Mesendoderm (in vitro differentiated cells): ENCODE measurements at regions not wholly inside any gene's neighbourhood (a gene's known extent, or its start where the extent isn't known, plus 50 kb on each side); places are given as distances from the start of the nearest gene placed in this dataset.

ENCODE experiments used
- DNase-seq: peaks from one replicate; pipeline ENCODE4 v3.0.0; 2013
- H2AK5ac ChIP-seq: 2 replicates; pipeline ENCODE4 v1.6.1; 2013; ENCODE audit warnings: low read length, inconsistent platforms
- H2BK120ac ChIP-seq: 2 replicates; pipeline ENCODE4 v1.6.1; 2013; ENCODE audit warnings: low read depth, mild to moderate bottlenecking, low read length, moderate library complexity, mixed read lengths
- H2BK15ac ChIP-seq: replicated peaks from 2 replicates; pipeline ENCODE4 v1.6.1; 2013; ENCODE audit warnings: low read depth, mild to moderate bottlenecking, moderate library complexity
- H2BK5ac ChIP-seq: 2 replicates; pipeline ENCODE4 v1.6.1; 2013; ENCODE audit warnings: low read length, inconsistent platforms
- H3K18ac ChIP-seq: 2 replicates; pipeline ENCODE4 v1.6.1; 2013; ENCODE audit warnings: mild to moderate bottlenecking, low read length, mixed read lengths
- H3K23ac ChIP-seq: one replicate; pipeline ENCODE4 v1.6.1; 2013; ENCODE audit warnings: low read length
- H3K27ac ChIP-seq: 2 replicates; pipeline ENCODE4 v1.5.1; 2013; ENCODE audit warnings: low read depth, mild to moderate bottlenecking, inconsistent platforms, low read length, moderate library complexity
- H3K27me3 ChIP-seq: 2 replicates; pipeline ENCODE4 v1.6.1; 2013; ENCODE audit warnings: low read length, control low read depth, mild to moderate bottlenecking, inconsistent platforms; ENCODE audit not compliant: insufficient read depth, poor library complexity
- H3K36me3 ChIP-seq: 2 replicates; pipeline ENCODE4 v1.6.1; 2013; ENCODE audit warnings: low read length, inconsistent platforms; ENCODE audit not compliant: control insufficient read depth, insufficient read depth
- H3K4ac ChIP-seq: one replicate; pipeline ENCODE4 v1.6.1; 2013; ENCODE audit warnings: low read depth, mild to moderate bottlenecking, low read length, moderate library complexity
- H3K4me1 ChIP-seq: 2 replicates; pipeline ENCODE4 v1.6.1; 2013; ENCODE audit warnings: low read depth, low read length, inconsistent platforms; ENCODE audit not compliant: control insufficient read depth
- H3K4me2 ChIP-seq: 2 replicates; pipeline ENCODE4 v1.6.1; 2013; ENCODE audit warnings: low read length
- H3K4me3 ChIP-seq: 2 replicates; pipeline ENCODE4 v1.5.1; 2013; ENCODE audit warnings: mild to moderate bottlenecking, low read length
- H3K56ac ChIP-seq: one replicate; pipeline ENCODE4 v1.6.1; 2013; ENCODE audit warnings: low read length
- H3K79me1 ChIP-seq: 2 replicates; pipeline ENCODE4 v1.6.1; 2013; ENCODE audit warnings: low read length, inconsistent platforms
- H3K79me2 ChIP-seq: 2 replicates; pipeline ENCODE4 v1.6.1; 2013; ENCODE audit warnings: mild to moderate bottlenecking, low read length; ENCODE audit not compliant: control insufficient read depth, insufficient read depth
- H3K9ac ChIP-seq: 2 replicates; pipeline ENCODE4 v1.6.1; 2013; ENCODE audit warnings: low read length, inconsistent platforms
- H4K5ac ChIP-seq: one replicate; pipeline ENCODE4 v1.6.1; 2013; ENCODE audit warnings: low read length
- H4K8ac ChIP-seq: one replicate; pipeline ENCODE4 v1.6.1; 2013; ENCODE audit warnings: low read depth, mild to moderate bottlenecking, control low read depth, low read length, moderate library complexity
- WGBS: extraction: QIAGEN DNeasy Blood & Tissue Kit; methylation state at CpG from one replicate; pipeline ENCODE4 v1.1.7; 2013; ENCODE audit warnings: low lambda C conversion rate, missing lambda C conversion rate; ENCODE audit not compliant: insufficient coverage; ENCODE audit errors: extremely low coverage; 5-methylcytosine and 5-hydroxymethylcytosine counted together

DNA sequence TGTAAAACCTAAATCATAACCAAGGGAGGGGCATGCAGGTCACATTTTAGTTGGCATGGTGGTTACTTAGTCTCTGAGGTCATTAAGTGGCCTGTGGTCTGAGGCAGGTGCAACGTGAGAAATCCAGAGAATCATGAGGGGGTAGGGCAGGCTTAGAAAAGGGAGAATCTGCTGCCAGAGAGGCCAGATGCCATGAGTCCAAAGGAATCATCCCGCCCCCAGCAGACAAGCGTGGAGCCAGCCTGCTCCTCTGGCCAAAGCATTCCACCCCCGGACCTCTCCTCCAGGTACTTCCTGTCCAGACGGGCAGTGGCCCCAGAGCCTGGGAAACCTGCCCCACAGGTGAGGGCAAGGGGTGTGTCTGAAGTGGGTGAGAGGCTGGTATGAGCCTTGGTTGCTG, 196.4 kb upstream of the ZNF32 start:
- Histone ChIP-seq H3K4me3 (no peak overlapping the region), H3K56ac (no peak overlapping the region), H3K27ac (no peak overlapping the region), H3K79me2 (no peaks in the 10 kb centered on the region), H3K36me3 (no peaks in the 10 kb centered on the region), H3K23ac (no peak overlapping the region), H2BK120ac (no peak overlapping the region), H3K79me1 (no peaks in the 10 kb centered on the region), H3K4me1 (no peaks in the 10 kb centered on the region), H2AK5ac (no peak overlapping the region), H2BK15ac (no peak overlapping the region), H3K27me3 (no peaks in the 10 kb centered on the region), H4K5ac (no peak overlapping the region), H2BK5ac (no peak overlapping the region), H3K9ac (no peak overlapping the region), H4K8ac (no peak overlapping the region), H3K4me2 (no peak overlapping the region), H3K4ac (no peak overlapping the region), H3K18ac (no peak overlapping the region)
- WGBS = no CpG with 5 or more reads among the region's 5 CpGs
- DNase-seq = no peak

DNA sequence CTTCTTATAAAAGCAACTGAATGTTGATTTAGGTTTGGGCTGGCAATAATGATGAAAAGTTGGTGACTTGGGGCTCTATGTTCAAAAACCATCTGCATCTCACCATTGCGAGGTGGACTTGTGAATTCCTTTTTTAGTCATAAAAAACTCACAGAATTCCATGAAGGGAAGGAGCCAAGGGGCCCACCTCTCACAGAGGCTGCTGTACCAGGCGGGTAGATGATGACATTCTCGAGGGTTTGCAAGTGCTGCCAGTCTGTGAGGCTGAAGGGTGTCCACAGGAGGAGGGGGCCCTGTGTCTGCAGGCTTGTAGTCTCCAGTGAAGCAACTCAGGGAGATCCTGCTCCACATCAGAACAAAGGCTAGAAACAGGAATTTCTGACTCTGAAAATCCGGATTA, 195.5 kb upstream of the ZNF32 start:
- Histone ChIP-seq H3K4ac (no peak overlapping the region), H4K8ac (no peak overlapping the region), H3K9ac (no peak overlapping the region), H3K18ac (no peak overlapping the region), H3K4me2 (no peak overlapping the region), H3K27me3 (no peaks in the 10 kb centered on the region), H3K36me3 (no peaks in the 10 kb centered on the region), H3K4me1 (no peaks in the 10 kb centered on the region), H3K56ac (no peak overlapping the region), H2AK5ac (no peak overlapping the region), H3K27ac (no peak overlapping the region), H2BK120ac (no peak overlapping the region), H3K4me3 (no peak overlapping the region), H3K23ac (no peak overlapping the region), H2BK15ac (no peak overlapping the region), H3K79me1 (no peaks in the 10 kb centered on the region), H2BK5ac (no peak overlapping the region), H3K79me2 (no peaks in the 10 kb centered on the region), H4K5ac (no peak overlapping the region)
- DNase-seq = no peak
- WGBS = no CpG with 5 or more reads among the region's 4 CpGs

DNA sequence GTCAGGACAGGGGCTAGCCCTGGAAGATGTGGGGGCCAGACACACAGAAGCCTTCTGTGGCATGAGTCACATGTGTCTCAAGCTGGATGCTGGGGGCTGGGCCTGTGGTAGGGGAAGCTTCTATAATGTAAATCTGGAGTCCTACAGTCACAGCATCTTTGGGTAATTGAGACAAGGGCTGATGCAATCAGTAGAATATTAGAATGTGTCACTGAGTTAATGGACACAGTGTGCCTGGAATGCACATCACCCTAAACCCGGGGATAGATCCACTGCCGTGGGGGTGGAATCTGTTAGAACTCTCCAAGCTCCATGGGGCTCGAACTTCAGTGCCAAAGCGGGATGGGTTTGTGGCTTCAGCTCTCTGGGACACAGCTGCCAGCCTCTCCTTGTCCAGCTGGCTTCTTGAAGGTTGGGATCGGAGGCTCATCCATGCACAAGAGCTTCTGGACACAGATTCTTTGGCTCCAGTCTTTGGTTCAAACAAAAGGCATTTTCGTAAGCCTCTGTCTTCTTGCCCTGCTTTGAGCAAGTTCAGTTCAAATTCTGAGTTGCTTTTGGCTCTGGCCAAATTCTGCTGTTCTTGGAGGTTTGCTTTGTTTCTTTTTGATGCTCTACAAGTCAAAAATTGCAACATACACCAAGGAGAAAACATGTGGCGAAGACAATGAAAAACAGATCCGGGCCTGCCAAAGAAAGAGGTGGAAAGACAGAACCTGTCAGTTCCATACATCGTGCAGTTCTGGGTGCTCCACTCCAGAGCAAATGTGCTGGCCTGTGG, 194.8 kb upstream of the ZNF32 start:
- no peak overlapping the region for H3K4ac ChIP-seq
- no peaks in the 10 kb centered on the region for H3K27me3 ChIP-seq
- H2AK5ac ChIP-seq = no peak overlapping the region
- no peak overlapping the region for H2BK5ac ChIP-seq
- H3K79me1 ChIP-seq = no peaks in the 10 kb centered on the region
- no CpG with 5 or more reads among the region's 9 CpGs for WGBS
- no peaks in the 10 kb centered on the region for H3K79me2 ChIP-seq
- H3K18ac ChIP-seq = no peak overlapping the region
- H3K27ac ChIP-seq = no peak overlapping the region
- H3K36me3 ChIP-seq = no peaks in the 10 kb centered on the region
- no peak overlapping the region for H3K9ac ChIP-seq
- DNase-seq = no peak
- no peak overlapping the region for H3K4me3 ChIP-seq
- no peak overlapping the region for H3K56ac ChIP-seq
- H4K5ac ChIP-seq = no peak overlapping the region
- H3K4me2 ChIP-seq = no peak overlapping the region
- no peak overlapping the region for H2BK15ac ChIP-seq
- no peak overlapping the region for H3K23ac ChIP-seq
- H3K4me1 ChIP-seq = no peaks in the 10 kb centered on the region
- H2BK120ac ChIP-seq = no peak overlapping the region
- H4K8ac ChIP-seq = no peak overlapping the region

DNA sequence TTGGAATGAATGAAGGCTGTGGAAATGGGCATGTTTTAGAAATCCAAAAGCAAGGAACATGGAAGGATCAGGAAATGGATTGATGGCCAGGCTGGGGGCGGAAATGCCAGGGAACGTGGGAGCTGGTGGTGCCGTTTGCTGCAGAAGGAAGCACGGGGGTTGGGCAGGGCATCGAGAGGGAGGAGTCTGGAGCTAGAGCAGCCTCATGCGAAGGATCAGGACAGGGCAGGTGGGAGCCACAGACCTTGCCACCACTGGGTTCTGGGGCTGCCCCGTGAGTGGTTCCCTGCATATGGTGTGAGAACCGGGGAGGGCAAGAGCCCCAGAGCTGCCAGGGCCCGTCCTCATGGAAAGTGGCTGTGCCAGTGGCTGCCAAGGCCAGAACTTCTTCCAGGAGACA, 193.8 kb upstream of the ZNF32 start:
- H3K4me2 ChIP-seq = no peak overlapping the region
- no peak overlapping the region for H3K27ac ChIP-seq
- no peaks in the 10 kb centered on the region for H3K27me3 ChIP-seq
- H2BK15ac ChIP-seq = no peak overlapping the region
- no CpG with 5 or more reads among the region's 9 CpGs for WGBS
- H3K79me2 ChIP-seq = no peaks in the 10 kb centered on the region
- H3K9ac ChIP-seq = no peak overlapping the region
- no peak overlapping the region for H3K18ac ChIP-seq
- DNase-seq = no peak
- H3K4me1 ChIP-seq = no peaks in the 10 kb centered on the region
- no peak overlapping the region for H2AK5ac ChIP-seq
- no peak overlapping the region for H3K56ac ChIP-seq
- H3K4ac ChIP-seq = no peak overlapping the region
- H3K4me3 ChIP-seq = no peak overlapping the region
- H3K23ac ChIP-seq = no peak overlapping the region
- no peak overlapping the region for H4K5ac ChIP-seq
- H3K79me1 ChIP-seq = no peaks in the 10 kb centered on the region
- H4K8ac ChIP-seq = no peak overlapping the region
- no peaks in the 10 kb centered on the region for H3K36me3 ChIP-seq
- H2BK120ac ChIP-seq = no peak overlapping the region
- no peak overlapping the region for H2BK5ac ChIP-seq

DNA sequence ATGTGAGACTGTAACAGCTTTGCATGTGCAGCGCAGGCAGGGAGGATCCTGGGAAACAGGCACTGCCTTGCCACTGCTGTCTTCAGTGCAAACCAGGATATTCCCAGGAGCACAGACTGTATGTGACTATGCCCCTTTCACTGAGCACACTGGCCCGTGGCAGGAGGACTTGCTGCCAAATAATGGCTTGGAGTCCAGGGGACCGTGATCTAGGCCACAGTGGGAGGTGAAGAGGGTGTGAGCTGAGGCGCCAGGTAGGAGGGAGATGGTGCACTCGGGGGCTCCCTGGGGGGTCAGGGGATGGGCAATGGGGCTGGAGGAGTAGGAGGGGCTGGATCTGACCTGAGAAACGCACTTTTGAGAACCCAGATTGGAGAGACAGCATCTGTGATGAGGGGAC, 193.4 kb upstream of the ZNF32 start:
- no peak overlapping the region for H3K4me3 ChIP-seq
- H3K36me3 ChIP-seq = no peaks in the 10 kb centered on the region
- no peaks in the 10 kb centered on the region for H3K79me1 ChIP-seq
- no peak overlapping the region for H2BK120ac ChIP-seq
- no peak overlapping the region for H4K5ac ChIP-seq
- no peaks in the 10 kb centered on the region for H3K27me3 ChIP-seq
- DNase-seq = no peak
- WGBS = no CpG with 5 or more reads among the region's 6 CpGs
- H2BK15ac ChIP-seq = no peak overlapping the region
- no peak overlapping the region for H2BK5ac ChIP-seq
- H3K56ac ChIP-seq = no peak overlapping the region
- H3K23ac ChIP-seq = no peak overlapping the region
- no peak overlapping the region for H3K4me2 ChIP-seq
- no peak overlapping the region for H3K4ac ChIP-seq
- H4K8ac ChIP-seq = no peak overlapping the region
- no peak overlapping the region for H3K18ac ChIP-seq
- H2AK5ac ChIP-seq = no peak overlapping the region
- H3K79me2 ChIP-seq = no peaks in the 10 kb centered on the region
- no peak overlapping the region for H3K27ac ChIP-seq
- H3K9ac ChIP-seq = no peak overlapping the region
- no peaks in the 10 kb centered on the region for H3K4me1 ChIP-seq

DNA sequence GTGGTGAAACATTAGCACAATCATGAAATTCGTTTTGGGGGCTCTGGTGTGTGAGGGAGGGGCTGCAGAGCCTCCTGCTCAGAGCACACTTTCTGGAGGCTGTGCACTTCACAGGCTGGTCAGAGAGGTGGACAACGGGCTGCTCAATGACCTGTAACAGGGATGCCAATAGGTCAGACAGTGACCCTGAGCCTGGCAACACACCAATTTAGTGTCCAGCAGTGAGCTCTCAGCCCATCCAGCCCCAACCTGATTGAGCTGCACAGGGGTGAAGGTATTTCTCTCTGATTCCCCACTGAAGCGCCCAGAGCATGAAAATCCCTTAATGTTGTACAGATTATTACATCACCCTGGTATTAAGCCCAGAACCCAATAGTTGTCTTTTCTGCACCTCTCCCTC, 191.3 kb upstream of the ZNF32 start:
- Histone ChIP-seq H3K56ac (no peak overlapping the region), H3K4me3 (no peak overlapping the region), H3K23ac (no peak overlapping the region), H2BK5ac (no peak overlapping the region), H3K9ac (no peak overlapping the region), H4K5ac (no peak overlapping the region), H3K36me3 (no peaks in the 10 kb centered on the region), H2BK120ac (no peak overlapping the region), H3K4me1 (no peaks in the 10 kb centered on the region), H3K4me2 (no peak overlapping the region), H3K27ac (no peak overlapping the region), H4K8ac (no peak overlapping the region), H2AK5ac (no peak overlapping the region), H3K27me3 (no peaks in the 10 kb centered on the region), H3K79me1 (no peaks in the 10 kb centered on the region), H2BK15ac (no peak overlapping the region), H3K18ac (no peak overlapping the region), H3K79me2 (no peaks in the 10 kb centered on the region), H3K4ac (no peak overlapping the region)
- no CpG with 5 or more reads among the region's 3 CpGs for WGBS
- DNase-seq = no peak
